Hepatic stellate cell (primary cell): ENCODE measurements at regions not wholly inside any gene's neighbourhood (a gene's known extent, or its start where the extent isn't known, plus 50 kb on each side); places are given as distances from the start of the nearest gene placed in this dataset.
"Not testable (repeated sequence)": the region's sequence is repeated elsewhere in the genome, so short reads cannot be mapped to it uniquely, and the experiment has no call there.

Source experiments
- DNase-seq: peaks from one replicate; pipeline ENCODE4 v3.0.0; 2011; ENCODE audit warnings: low spot score

DNA sequence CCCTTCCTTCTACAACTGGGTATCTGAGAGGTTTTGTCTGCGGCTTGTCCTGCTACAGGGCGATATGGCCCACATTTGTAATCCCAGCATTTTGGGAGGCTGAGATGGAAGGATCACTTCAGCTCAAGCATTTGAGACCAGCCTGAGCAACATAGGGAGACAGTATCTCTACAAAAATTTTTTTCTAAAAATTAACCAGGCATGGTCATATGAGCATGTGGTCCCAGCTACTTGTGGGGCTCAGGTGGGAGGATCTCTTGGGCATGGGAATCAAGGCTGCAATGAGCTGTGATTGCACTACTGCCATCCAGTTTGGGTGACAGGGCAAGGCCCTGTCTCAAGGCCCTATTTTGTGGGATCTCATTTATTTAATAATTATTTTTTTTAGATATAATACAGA lies 420.6 kb upstream of the PABPC4L start:
- no peak for DNase-seq

DNA sequence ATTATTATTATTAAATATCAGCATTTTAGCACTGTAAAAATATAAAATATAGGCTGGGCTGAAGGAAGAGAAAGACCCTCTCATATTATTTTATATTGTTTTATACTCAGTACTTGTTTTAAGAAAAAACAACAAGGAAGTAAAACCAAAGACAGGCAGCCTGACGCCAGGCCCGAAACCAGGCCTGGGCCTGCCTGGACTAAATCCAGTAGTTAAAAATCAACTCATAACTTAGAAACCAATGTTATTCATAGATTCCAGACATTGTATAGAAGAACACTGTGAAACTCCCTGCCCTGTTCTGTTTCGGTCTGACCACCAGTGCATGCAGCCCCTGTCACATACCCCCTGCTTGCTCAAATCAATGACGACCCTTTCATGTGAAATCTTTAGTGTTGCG lies 420.1 kb upstream of the PABPC4L start:
- DNase-seq = not testable (repeated sequence)

DNA sequence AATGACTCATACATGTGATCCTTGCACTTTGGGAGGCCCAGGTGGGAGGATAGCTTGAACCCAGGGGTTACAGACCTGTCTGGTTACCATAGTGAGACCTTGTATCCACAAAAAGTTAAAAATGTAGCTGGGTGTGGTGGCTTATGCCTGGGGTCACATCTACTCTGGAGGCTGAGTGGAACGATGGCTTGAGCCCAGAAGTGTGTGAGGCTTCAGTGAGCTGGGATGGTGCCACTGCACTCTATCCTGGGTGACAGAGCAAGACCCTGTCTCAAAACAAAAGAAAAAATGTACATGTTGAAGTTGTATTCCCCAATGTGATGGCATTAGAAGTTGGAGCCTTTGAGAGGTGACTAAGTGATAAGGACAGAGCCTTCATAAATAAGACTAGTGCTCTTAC lies 409.4 kb upstream of the PABPC4L start:
- DNase-seq = no peak

DNA sequence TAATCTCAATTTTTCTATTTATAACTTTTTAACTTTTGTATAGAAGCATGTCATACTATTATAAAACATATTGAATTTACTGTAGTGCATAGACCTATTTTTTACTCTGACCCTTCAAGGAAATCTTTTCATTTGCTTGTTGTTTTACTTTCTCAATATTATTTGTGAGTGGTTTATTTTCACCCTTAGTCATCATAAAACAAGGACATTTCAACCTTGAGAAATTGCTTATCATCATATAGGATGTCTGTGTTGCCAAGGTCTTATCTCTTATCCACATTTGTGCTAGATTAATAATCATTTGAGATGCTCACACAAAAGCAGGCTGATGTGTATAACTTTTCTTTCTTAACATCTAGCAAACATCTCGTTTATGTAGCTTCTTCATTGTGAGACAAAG lies 408.6 kb upstream of the PABPC4L start:
- DNase-seq = no peak

DNA sequence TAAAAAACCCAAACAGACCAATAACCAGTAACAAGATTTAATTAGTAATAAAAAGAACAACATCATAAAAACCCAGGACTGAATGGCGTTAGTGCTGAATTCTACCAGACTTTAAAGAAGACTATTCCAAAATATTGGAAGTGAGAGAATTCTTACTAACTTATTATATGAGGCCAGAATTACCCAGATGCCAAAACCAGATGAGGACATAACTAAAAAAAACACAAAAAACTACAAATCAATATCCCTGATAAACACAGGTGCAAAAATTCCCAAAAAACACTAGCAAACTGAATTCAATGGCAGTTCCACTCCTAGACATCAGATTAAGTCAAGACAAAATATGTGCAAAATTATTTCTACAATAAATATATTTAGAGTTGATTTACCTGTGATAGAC lies 400.1 kb upstream of the PABPC4L start:
- no peak for DNase-seq

DNA sequence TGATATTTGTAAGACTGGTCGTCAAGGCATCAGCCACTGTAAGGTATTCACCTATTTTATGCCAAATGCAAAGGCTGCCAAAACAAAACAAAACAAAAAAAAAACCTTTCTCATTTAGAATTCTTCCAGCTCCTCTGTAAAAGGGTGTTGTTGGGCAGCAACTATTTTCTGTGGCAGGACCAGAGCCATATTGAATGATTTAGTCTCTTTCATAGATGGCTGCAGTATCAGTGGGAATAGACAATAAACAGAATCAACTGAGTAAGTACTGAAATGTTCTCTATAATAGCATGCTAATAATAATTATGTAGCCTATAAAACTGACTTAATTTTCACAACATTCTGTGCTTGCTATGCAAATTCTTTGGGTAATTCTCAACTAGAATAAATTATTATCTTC lies 389.7 kb upstream of the PABPC4L start:
- no peak for DNase-seq

DNA sequence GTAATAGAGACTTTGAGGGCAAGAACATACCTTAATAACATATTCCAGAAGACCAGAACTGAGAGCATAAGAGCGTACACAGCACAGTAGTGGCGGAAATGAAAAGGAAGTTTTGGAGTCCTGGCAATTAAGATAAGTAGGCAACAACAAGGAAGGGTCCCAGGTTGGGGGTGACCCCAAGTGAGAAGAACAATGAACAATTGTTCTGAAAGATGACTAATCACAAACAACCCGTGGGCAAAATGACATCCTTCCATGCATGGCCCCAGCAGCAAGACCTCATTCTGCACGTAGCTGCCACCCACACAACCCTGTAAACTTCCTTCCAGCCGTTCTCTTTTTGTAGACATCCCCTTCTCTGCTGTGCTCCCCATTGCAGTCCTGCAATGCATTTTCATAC lies 384.4 kb upstream of the PABPC4L start:
- DNase-seq = no peak

DNA sequence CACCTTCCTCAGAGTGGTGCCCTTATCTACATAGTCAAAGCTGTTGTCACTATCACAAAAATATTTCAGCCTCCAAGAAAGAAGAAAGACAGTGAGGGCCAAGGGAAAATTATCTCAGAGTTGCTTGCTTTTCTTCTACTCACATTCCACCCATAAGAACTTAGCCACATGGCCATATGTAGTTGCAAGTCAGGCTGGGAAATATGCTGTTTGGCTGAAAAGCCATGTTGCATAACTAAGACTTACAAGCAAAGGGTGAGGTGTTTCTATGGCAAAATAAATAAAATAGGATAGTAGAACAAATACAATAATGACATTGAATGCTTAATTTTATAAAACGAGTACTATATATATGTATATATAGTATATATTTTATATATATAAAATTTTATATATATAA lies 365.9 kb upstream of the PABPC4L start:
- no peak for DNase-seq

DNA sequence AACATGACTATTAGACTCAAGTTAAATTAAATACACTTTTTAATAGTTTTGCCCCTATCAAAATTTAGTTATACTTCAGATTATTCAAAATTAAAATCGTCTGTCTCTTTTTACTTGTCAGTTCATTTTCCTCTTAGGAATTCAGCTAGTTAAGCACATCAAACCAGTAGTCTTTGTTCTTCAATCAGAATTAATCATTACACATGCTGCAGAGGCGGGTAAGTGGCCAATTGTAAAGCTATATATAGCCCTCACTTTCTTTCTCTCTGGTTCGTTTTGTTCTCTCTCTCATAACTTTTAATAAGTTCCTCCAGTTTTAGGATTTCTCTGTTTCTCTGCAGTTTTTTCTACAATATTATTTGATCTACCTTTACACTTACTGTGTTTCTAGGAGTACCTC lies 359.1 kb upstream of the PABPC4L start:
- DNase-seq = no peak

DNA sequence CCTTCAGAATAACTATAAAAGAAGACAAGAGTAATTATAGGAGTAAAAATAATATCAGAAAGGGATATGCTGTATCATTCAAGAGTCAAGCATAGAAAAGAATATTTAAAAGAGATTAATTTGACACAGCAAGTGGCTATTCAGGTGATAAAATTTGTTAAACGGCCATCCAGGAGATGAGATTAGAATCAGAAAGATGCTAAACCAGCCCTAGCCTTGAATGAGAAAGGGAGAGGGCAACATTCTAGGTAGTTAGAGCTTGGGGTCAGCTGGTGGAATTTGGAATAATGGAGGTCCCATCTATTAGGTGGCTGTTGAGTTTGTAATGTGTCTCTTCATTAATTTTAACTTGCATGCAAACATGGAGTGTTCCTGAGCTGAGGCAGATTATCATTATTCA lies 350.5 kb upstream of the PABPC4L start:
- no peak for DNase-seq

DNA sequence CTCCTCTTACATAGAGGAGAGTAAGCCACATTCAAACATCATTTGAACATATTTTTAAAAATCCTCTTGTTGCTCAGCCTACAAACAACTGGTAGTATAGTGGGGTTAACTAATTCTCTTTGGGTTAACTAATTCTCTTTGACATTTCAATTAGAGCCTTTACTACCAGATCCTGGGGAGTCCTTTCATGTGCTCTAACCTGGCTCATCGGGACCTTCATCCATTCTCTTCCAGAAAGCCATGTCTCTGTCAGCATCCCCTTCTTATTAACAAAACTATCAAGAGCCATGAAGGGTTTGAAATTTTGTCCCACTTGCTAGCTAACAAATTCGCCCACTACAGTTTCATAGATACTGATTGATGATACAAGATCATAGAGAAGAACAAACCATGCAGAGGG lies 349.8 kb upstream of the PABPC4L start:
- DNase-seq = no peak

DNA sequence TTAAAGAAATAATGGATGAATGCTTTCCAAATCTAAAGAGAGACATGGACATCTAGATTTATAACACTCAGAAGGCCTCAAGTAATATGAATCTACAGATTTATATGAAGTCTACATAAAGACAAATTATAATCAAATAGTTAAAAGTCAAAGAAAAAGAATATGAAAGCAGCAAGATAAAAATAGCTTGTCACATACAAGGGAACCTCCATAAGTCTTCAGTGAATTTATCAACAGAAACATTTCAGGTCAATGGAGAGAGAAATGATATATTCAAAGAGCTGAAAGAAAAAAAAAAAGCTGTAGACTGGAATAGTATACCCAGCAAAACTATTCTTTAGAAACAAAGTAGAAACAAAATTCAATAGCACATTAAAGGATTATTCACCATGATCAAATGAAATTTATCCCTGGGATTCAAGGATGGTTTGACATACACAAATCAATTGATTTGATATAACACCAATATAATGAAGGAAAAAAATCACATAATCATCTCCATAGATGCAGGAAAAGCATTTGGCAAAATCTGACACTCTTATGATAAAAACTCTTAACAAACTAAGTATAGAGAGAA lies 346.6 kb upstream of the PABPC4L start:
- no peak for DNase-seq

DNA sequence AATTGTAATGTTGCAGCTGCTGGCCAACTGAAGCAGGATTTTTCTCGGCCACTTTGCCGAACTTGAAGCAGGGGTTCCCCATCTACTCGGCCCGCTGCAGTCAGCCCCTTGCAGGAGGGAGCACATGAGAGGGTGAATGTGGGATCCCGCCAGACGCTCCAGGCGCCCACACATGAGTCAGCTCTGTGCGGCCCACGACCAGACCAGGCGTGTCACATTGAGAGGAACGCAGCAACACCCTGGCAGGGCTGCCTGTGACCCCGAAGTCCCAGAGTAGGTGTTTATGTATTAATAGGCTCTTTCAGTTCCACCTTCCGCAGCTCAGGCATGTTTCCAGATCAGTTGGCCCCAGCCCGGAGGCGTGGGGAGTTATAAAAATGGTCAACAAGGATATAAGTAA lies 344.7 kb upstream of the PABPC4L start:
- no peak for DNase-seq

DNA sequence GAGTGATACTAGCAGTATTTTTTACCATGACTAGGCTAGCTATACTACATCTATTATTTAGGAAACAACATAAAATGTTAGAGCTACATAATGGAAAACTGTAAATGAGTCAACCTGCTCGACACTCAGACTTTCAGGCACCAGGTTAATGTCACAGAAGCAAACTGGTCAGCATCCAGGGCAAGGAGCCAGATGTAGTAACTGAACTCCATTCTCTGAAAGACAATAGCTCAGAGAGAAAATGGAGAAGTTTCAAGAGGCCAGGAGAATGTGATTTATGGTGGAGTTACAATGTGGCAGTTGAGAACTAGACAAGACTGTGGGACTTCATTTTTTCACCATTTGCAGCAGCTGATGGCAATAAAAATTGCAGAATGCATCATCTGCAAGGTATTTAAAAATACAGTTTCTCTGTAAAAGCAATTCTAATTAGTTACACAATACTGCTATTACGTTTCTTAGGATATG lies 342.7 kb upstream of the PABPC4L start:
- no peak for DNase-seq

DNA sequence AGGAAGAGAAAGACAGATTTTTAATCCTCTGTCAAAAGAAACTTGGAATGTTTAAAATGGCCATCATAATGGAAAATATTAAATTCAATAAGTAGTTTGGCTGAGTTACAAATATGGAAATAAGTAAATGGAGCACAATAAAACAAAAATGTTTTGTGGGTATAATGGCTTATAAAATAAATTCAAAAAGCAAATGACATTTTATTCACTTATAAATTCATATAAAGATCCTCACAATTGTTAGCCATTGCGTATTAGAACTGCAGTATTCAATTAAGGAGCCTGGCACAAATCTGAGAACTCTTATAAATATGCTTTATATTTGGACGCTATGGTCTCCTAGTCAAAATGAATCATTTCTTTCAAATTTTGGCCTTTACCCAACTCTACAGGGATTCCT lies 339.0 kb upstream of the PABPC4L start:
- DNase-seq = no peak

DNA sequence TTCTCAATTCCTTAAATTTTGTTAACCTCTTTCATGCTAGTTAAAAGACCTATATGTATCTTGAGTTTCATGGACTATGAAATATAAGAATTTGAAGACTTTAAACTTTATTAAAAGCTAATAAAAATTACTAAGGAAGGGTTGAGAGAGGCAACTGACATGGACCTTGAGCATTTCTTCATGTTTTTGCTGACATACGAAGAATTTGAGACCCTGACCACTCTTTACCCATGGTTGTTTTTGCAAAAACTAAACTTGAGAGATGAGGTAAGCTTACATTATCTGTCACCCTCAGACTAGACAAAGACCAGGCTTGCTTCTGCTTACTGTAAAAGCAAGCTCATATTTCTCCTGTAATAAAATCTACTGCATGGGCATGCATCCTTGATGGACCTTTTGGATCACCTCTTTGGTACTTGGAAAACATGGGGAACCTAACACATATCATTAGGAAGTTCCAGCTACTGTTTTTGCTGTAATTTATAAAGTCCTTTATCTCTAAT lies 338.2 kb upstream of the PABPC4L start:
- DNase-seq = no peak

DNA sequence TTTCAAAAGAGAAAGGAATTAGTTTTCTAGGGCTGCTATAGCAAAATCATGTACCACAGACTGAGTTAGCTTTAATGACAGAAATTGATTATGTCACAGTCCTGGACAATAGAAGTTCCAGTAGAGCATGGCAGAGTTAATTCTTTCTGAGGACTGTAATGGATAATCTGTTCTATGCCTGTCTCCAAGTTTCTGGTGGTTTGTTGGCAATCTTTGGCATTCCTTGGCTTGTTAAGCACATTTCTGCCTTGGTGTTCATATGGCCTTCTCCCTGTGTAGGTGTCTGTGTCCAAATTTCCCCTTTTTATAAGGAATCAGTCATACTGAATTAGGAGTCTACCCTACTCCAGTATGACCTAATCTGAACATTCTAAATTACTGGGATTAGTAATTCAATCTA lies 336.1 kb upstream of the PABPC4L start:
- no peak for DNase-seq

DNA sequence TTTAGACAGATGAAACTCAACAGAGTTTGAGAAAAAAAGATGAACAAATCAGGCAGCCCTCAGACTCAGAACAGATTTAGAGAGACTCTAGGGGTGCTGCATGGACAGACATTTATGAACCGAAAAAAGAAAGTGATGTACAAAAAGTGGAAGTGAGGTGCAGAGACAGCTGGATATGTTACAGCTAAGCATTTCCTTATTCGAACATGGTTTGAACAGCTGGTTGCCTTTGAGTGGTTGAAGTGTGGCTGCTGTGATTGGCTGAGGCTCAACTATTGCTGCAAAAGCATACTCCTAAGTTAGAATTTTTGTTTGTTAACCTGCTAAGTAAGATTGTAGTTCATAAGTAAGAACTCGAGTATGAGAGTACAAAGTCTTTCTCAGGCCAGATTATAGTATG lies 331.5 kb upstream of the PABPC4L start:
- DNase-seq = no peak

DNA sequence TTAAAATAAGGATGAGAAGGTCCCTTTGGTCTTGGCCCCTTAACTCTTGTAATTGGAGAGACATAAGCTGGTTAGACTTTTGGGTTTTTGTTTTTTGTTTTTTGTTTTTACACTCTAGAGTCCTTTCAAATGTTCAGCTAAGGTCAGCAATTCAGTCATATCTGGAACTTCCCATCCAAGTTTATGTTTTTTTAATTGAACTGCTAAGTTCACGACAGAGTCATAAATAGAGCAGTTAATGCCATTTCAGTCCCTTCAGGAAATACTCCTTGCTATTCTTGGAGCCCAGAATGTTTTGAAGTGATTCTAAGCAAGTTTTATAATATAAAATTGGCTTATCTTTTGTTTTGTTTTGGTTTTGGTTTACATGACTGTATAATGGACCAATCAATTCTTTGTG lies 329.4 kb upstream of the PABPC4L start:
- DNase-seq = no peak

DNA sequence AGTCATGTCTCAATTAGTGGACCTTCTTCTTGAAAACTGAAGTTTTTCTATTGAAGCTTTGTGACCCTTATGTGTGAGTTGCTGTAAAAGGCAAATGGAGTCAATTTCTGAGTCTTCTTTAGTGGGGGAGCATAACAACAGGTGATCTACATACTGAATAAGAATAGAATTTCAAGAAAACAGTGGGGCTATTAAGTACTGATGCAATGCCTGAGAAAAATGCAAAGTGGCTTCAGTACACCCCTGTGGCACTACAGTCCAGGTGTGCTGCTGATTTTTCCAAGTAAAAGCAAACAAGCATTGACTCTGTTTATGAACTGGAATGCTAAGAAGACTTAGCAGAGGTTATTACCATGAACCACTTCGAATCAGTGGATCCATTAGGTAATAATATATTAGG lies 328.0 kb upstream of the PABPC4L start:
- no peak for DNase-seq

DNA sequence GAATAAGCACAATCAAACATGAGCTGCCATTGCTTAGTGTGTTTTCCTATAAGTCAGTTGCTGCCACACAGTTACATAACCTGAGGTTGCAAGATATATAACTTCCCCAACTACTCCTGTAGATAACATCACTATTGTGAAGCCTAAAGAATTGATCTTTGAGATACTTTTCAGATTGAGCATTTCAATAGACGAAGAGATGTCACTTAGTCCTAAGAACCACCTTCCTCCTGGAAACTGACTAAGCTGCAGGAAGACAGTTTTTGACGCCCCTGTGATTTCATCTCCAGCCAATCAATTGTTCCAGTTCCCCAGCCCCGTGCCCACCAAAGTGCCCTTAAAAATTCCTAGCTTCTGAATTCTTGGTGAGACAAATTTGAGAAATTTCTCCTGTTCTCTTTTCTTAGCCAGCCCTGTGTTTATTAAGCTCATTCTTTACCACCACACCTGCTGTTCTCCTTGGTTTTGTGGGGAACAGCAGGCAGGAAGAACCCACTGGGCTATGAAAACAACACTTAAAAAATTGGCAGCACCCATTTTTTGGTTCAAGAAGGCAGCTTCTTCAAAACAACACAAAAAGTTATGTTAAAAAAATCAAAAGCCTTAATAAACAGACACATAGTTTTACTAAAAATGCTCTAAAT lies 317.1 kb upstream of the PABPC4L start:
- DNase-seq = no peak

DNA sequence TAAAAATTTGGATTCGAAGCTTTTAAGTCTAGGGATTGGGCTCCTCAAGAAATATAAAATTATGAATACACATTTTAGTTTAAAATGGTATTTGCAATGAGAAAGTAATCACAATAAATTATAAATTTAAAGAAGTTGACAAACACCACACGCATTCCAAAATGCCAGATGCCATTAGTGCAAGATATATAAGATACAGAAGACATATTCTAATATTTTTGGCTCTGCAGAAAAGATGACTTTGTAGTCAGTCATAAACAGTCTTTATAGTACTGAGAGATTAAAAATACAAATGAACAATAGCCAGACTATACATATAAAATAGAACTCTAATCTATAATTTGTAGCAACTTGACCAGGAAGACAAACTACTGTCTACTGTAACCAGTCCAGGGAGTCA lies 309.0 kb upstream of the PABPC4L start:
- no peak for DNase-seq

DNA sequence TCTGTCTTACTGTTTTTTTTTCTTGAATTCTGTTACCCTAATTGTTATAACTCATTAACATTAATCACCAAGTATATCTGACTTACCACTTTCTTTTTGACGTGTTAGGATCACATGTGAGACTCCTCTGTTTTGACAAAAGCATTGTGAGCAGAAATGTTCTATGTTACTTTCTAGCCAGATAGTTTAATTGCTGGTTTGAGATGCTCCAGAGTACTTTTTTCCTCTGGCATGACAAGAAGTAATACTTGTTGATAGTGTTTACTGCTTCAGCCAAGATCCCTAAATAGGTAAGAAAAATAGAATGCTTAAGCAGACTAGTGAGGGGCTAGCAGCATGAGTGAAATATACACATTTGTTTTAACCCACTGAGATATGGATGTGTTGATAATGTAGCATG lies 303.9 kb upstream of the PABPC4L start:
- no peak for DNase-seq

DNA sequence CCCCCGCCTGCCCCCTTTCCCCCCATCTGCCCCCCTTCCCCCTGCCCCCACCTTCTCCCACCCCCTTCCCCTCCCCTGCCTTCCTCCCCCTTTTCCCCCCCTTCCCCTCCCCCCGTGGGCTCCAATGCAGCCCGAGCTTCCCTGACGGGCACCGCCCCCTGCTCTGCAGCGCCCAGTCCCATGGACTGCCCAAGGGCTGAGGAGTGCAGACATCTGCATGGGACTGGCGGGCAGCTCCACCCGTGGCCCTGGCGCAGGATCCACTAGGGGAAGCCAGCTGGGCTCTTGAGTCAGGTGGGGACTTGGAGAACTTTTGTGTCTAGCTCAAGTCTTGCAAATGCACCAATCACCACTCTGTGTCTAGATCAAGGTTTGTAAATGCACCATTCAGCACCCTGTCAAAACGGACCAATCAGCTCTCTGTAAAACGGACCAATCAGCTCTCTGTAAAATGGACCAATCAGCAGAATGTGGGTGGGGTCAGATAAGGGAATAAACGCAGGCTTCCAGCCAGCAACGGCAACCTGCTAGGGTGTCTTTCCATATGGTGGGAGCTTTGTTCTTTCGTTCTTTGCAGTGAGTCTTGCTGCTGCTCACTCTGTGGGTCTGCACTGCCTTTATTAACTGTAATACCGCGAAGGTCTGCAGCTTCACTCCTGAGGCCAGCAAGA lies 300.5 kb upstream of the PABPC4L start:
- DNase-seq = no peak
